SK-N-SH treated with all-trans-retinoic acid at 6 μM for 48 hours (cell line): ENCODE measurements at regions not wholly inside any gene's neighbourhood (a gene's known extent, or its start where the extent isn't known, plus 50 kb on each side); places are given as distances from the start of the nearest gene placed in this dataset.

Experiments used
- ARNTL ChIP-seq: fragments of 450-650 bp; formaldehyde crosslinking; IDR thresholded peaks from 2 replicates; pipeline ENCODE4 v1.5.0; 2020; ENCODE audit warnings: low read depth, mild to moderate bottlenecking, moderate library complexity, borderline replicate concordance
- BACH2 ChIP-seq: fragments of 250-450 bp; sonication (Bioruptor Pico); IDR thresholded peaks from 2 replicates; pipeline ENCODE4 v1.9.0; 2021; ENCODE audit warnings: mild to moderate bottlenecking, borderline replicate concordance
- GLIS3 ChIP-seq: fragments of 250-450 bp; sonication (Bioruptor Pico); IDR thresholded peaks from 2 replicates; pipeline ENCODE4 v1.5.0; 2020; ENCODE audit warnings: mild to moderate bottlenecking, moderate library complexity
- ISL1 ChIP-seq: fragments of 250-450 bp; sonication (Bioruptor Pico); IDR thresholded peaks from 2 replicates; pipeline ENCODE4 v2.1.2; 2022; ENCODE audit warnings: mild to moderate bottlenecking, moderate library complexity
- OSR1 ChIP-seq: fragments of 250-450 bp; sonication (Bioruptor Pico); IDR thresholded peaks from 2 replicates; pipeline ENCODE4 v1.8.0; 2022; ENCODE audit warnings: moderate library complexity, mild to moderate bottlenecking, inconsistent platforms
- RARB ChIP-seq: fragments of 250-450 bp; sonication (Bioruptor Pico); IDR thresholded peaks from 2 replicates; pipeline ENCODE4 v1.8.0; 2021; ENCODE audit warnings: mild to moderate bottlenecking, moderate library complexity
- SNAI2 ChIP-seq: fragments of 250-450 bp; sonication (Bioruptor Pico); IDR thresholded peaks from 2 replicates; pipeline ENCODE4 v1.5.0; 2020; ENCODE audit warnings: mild to moderate bottlenecking, moderate library complexity
- ZFP3 ChIP-seq: fragments of 250-450 bp; sonication (Bioruptor Pico); IDR thresholded peaks from 2 replicates; pipeline ENCODE4 v1.5.0; 2020; ENCODE audit warnings: mild to moderate bottlenecking, moderate library complexity
- ZFP30 ChIP-seq: fragments of 450-650 bp; formaldehyde crosslinking; IDR thresholded peaks from 2 replicates; pipeline ENCODE4 v1.5.0; 2022; ENCODE audit warnings: mild to moderate bottlenecking, moderate library complexity
- TF ChIP-seq, protein P1 (sequence below): fragments of 250-450 bp; sonication (Bioruptor Pico); IDR thresholded peaks from 2 replicates; pipeline ENCODE4 v1.8.0; 2020; ENCODE audit warnings: mild to moderate bottlenecking, moderate library complexity, borderline replicate concordance
- TF ChIP-seq, protein P2 (sequence below): fragments of 250-450 bp; sonication (Bioruptor Pico); IDR thresholded peaks from 2 replicates; pipeline ENCODE4 v1.5.1; 2020; ENCODE audit warnings: low read depth, mild to moderate bottlenecking, moderate library complexity
- TF ChIP-seq, protein P3 (sequence below): fragments of 250-450 bp; sonication (Bioruptor Pico); IDR thresholded peaks from 2 replicates; pipeline ENCODE4 v1.5.1; 2021; ENCODE audit warnings: mild to moderate bottlenecking, moderate library complexity

DNA sequence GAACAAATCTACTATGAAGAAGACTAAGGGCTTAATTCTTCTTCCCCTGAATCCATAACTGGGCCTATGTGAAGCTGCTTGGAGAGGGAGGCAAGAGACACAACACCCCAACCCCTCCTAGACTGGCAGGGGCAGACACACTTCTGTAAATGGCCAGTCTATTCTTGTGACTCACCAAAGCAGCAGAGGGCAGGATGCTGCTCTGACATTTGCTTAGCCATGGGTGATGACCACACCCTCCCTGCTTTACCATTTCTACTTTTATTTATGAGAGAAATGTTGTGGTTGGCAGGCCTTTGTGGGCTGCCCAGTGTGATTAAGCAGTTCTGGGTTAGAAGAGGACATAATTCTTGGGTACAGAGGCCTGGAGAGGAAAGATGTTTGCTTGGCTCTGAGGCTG lies 189.8 kb upstream of the DPYD start:
- TF ChIP-seq BACH2 (CRISPR knock-in tag) = no peak
- no peak for TF ChIP-seq GLIS3 (CRISPR knock-in tag)
- TF ChIP-seq, protein P1, sequence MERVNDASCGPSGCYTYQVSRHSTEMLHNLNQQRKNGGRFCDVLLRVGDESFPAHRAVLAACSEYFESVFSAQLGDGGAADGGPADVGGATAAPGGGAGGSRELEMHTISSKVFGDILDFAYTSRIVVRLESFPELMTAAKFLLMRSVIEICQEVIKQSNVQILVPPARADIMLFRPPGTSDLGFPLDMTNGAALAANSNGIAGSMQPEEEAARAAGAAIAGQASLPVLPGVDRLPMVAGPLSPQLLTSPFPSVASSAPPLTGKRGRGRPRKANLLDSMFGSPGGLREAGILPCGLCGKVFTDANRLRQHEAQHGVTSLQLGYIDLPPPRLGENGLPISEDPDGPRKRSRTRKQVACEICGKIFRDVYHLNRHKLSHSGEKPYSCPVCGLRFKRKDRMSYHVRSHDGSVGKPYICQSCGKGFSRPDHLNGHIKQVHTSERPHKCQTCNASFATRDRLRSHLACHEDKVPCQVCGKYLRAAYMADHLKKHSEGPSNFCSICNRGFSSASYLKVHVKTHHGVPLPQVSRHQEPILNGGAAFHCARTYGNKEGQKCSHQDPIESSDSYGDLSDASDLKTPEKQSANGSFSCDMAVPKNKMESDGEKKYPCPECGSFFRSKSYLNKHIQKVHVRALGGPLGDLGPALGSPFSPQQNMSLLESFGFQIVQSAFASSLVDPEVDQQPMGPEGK = no peak
- TF ChIP-seq SNAI2 = no peak
- TF ChIP-seq ISL1 = no peak
- no peak for TF ChIP-seq ZFP3 (CRISPR knock-in tag)
- no peak for TF ChIP-seq OSR1 (CRISPR knock-in tag)
- TF ChIP-seq ZFP30 (CRISPR knock-in tag) = no peak
- no peak for TF ChIP-seq ARNTL (CRISPR knock-in tag)
- TF ChIP-seq, protein P2, sequence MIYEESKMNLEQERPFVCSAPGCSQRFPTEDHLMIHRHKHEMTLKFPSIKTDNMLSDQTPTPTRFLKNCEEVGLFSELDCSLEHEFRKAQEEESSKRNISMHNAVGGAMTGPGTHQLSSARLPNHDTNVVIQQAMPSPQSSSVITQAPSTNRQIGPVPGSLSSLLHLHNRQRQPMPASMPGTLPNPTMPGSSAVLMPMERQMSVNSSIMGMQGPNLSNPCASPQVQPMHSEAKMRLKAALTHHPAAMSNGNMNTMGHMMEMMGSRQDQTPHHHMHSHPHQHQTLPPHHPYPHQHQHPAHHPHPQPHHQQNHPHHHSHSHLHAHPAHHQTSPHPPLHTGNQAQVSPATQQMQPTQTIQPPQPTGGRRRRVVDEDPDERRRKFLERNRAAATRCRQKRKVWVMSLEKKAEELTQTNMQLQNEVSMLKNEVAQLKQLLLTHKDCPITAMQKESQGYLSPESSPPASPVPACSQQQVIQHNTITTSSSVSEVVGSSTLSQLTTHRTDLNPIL = no peak
- TF ChIP-seq RARB = no peak
- TF ChIP-seq, protein P3, sequence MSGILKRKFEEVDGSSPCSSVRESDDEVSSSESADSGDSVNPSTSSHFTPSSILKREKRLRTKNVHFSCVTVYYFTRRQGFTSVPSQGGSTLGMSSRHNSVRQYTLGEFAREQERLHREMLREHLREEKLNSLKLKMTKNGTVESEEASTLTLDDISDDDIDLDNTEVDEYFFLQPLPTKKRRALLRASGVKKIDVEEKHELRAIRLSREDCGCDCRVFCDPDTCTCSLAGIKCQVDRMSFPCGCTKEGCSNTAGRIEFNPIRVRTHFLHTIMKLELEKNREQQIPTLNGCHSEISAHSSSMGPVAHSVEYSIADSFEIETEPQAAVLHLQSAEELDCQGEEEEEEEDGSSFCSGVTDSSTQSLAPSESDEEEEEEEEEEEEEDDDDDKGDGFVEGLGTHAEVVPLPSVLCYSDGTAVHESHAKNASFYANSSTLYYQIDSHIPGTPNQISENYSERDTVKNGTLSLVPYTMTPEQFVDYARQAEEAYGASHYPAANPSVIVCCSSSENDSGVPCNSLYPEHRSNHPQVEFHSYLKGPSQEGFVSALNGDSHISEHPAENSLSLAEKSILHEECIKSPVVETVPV (CRISPR knock-in tag) = no peak
